GM13976 (cell line): ENCODE measurements at regions not wholly inside any gene's neighbourhood (a gene's known extent, or its start where the extent isn't known, plus 50 kb on each side); places are given as distances from the start of the nearest gene placed in this dataset.

ENCODE experiments used
- DNase-seq: peaks from one replicate; pipeline ENCODE4 v3.0.0; 2012; ENCODE audit warnings: low spot score
- in situ Hi-C: fragments of 300-500 bp; cut with MboI; formaldehyde crosslinking; loops from one replicate; pipeline ENCODE4 v1.12.0; 2022; ENCODE audit warnings: low sequenced_read_pairs, mixed read lengths, inconsistent platforms; ENCODE audit not compliant: unreplicated experiment
- TF ChIP-seq, protein P1 (sequence below): IDR thresholded peaks from 2 replicates; pipeline ENCODE4 v1.5.1; 2012; ENCODE audit warnings: borderline replicate concordance, mild to moderate bottlenecking; ENCODE audit not compliant: insufficient read depth; ENCODE audit errors: extremely low read depth, missing control alignments, control extremely low read depth

DNA sequence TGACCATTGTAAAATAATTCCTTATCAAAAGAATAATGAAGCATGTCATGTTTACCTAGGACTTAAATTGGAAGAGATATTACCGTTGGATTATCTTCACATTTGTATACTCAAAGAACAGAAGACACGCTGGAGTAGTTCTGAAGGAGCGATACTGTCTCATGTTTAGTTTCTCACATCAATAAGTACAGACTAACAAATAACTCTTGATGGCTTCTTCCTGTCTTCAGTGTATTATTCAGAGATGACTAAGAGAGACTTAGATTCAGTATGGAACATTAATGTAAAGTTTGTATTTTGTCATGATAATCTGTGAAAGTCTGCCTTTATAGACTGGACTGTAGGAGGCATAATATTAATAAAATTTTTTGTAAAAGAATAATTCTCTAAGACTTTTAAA lies 72.7 kb downstream of the SPRY1 start:
- in situ Hi-C loops: no loop called here
- TF ChIP-seq, protein P1, sequence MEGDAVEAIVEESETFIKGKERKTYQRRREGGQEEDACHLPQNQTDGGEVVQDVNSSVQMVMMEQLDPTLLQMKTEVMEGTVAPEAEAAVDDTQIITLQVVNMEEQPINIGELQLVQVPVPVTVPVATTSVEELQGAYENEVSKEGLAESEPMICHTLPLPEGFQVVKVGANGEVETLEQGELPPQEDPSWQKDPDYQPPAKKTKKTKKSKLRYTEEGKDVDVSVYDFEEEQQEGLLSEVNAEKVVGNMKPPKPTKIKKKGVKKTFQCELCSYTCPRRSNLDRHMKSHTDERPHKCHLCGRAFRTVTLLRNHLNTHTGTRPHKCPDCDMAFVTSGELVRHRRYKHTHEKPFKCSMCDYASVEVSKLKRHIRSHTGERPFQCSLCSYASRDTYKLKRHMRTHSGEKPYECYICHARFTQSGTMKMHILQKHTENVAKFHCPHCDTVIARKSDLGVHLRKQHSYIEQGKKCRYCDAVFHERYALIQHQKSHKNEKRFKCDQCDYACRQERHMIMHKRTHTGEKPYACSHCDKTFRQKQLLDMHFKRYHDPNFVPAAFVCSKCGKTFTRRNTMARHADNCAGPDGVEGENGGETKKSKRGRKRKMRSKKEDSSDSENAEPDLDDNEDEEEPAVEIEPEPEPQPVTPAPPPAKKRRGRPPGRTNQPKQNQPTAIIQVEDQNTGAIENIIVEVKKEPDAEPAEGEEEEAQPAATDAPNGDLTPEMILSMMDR: no peak
- no peak for DNase-seq

DNA sequence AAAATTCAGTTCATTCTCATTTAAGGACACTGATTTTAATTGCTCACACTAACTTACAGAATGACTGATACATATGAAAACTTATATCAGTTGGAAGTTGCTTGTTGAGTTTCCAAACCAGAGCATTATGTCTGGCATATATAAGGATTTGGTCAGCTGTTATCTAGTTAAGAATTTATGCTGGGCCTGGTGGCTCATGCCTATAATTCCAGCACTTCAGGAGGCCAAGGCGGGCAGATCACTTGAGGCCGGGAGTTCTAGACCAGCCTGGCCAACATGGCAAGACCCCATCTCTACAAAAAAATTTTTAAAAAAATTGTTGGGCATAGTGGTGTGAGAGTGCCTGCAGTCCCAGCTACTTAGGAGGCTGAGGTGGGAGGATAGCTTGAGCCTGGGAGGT lies 73.1 kb downstream of the SPRY1 start:
- no peak for DNase-seq
- TF ChIP-seq, protein P1: no peak
- in situ Hi-C loops: no loop called here

DNA sequence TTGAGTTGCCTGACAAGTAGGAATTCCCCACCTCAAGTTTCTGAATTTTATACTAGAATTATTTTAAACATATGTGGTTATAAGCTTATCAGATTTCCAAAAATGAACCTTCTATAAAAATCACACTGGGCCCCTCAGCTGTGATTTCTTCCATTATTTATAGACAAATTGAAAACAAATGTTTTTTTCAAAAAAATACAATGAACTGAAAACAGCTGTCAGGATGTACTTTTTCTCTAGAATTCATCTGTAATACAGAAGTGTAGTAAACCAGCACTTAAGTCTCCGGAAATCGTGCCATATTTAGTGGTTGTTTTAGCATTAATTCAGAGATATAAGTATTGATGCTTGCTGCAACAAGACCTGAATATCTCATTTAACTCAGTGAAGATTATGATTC lies 74.0 kb downstream of the SPRY1 start:
- in situ Hi-C loops: no loop called here
- no peak for DNase-seq
- TF ChIP-seq, protein P1: no peak

DNA sequence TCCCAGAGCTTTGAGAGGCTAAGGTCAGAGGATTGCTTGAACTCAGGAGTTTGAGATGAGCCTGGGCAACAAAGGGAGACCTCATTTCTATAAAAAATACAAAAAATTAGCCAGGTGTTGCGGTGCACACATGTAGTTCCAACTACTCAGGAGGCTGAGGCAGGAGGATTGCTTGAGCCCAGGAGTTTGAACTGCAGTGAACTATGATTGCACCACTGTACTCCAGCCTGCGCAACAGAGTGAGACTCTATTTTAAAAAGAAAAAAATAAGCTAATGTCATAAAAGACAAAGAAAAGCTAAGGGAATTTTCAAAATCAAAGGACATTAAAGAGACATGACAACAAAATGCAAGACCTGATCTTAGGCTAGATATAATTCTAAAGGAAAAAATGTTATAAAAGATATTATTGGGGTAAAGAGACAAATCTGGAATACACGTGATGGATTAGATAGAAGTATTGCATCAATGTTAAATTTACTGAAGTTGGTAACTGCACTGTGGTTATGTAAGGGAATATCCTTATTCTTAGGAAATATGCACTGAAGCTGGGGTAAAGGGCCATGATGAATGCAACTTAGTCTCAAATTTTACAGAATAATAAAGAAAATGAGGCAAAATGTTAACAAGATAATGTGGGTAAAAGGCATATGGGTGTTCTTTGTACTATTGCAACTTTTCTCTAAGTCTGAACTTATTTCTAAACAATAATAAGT lies 75.2 kb downstream of the SPRY1 start:
- in situ Hi-C loops: no loop called here
- no peak for DNase-seq
- TF ChIP-seq, protein P1: no peak

DNA sequence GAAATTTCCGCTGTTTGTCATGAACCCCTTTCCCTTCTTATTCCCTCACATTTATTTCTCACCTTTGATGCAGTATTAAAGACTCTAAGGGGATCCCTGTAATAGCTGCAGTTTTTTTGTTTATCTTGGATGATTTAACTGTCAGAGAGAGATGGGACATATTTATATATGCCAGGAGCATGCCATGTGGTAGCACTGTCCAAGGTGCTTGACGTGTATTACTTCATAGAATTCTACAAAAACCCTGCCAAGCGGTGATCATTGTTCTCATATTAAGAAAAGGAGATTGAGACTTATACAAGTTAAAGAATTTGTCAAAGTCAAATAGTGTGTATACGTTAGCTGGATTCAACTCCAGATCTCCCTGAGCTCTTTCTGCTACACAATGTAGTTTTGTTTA lies 78.2 kb downstream of the SPRY1 start:
- TF ChIP-seq, protein P1: no peak
- no peak for DNase-seq
- in situ Hi-C loops: no loop called here

DNA sequence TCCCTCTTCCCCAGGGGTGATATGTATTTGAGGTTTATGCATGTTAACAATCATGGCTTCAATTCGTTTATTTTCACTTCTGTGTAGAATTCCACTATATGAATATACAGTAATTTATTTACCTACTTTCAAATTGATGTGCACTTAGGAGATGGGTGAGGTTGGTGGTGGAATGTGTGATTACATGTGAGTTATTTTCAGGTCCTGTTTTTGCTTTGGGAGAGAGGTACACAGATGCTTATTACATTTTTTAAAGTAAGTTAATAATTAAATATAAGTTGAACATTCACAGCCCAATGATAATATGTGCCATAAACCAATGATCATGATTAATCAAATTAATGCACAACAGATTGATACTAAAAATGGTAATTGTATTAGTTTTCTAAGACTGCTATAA lies 79.5 kb downstream of the SPRY1 start:
- DNase-seq: no peak
- in situ Hi-C loops: no loop called here
- TF ChIP-seq, protein P1: no peak
